Endothelial cell (in vitro differentiated cells): ENCODE measurements at regions not wholly inside any gene's neighbourhood (a gene's known extent, or its start where the extent isn't known, plus 50 kb on each side); places are given as distances from the start of the nearest gene placed in this dataset.

Experiments used
- DNase-seq: peaks from one replicate; pipeline ENCODE4 v3.0.0; 2021; ENCODE audit warnings: low spot score
- H3K27ac Mint-ChIP-seq: one replicate; pipeline ENCODE4 v1.8.0; 2021; ENCODE audit warnings: mixed read lengths, inconsistent platforms; ENCODE audit not compliant: unreplicated experiment
- H3K27me3 Mint-ChIP-seq: one replicate; pipeline ENCODE4 v1.8.0; 2021; ENCODE audit warnings: mild to moderate bottlenecking, moderate library complexity, mixed read lengths, inconsistent platforms; ENCODE audit not compliant: unreplicated experiment
- H3K36me3 Mint-ChIP-seq: one replicate; pipeline ENCODE4 v1.8.0; 2021; ENCODE audit warnings: mild to moderate bottlenecking, low read depth, mixed read lengths, inconsistent platforms; ENCODE audit not compliant: unreplicated experiment
- H3K4me1 Mint-ChIP-seq: one replicate; pipeline ENCODE4 v1.8.0; 2021; ENCODE audit warnings: mild to moderate bottlenecking, mixed read lengths, inconsistent platforms; ENCODE audit not compliant: unreplicated experiment
- H3K4me3 Mint-ChIP-seq: one replicate; pipeline ENCODE4 v1.8.0; 2021; ENCODE audit warnings: mild to moderate bottlenecking, mixed read lengths, inconsistent platforms; ENCODE audit not compliant: unreplicated experiment
- H3K9me3 Mint-ChIP-seq: one replicate; pipeline ENCODE4 v1.8.0; 2021; ENCODE audit warnings: mixed read lengths, inconsistent platforms; ENCODE audit not compliant: unreplicated experiment
- CTCF ChIP-seq: fragments of 200-600 bp; sonication (generic); IDR thresholded peaks from one replicate; pipeline ENCODE4 v1.5.0; 2021; ENCODE audit warnings: antibody characterized with exemption; ENCODE audit not compliant: unreplicated experiment

GRCh38 chr13:62003452-62003851 lies 587.8 kb upstream of the PCDH20 start:
- no peak for DNase-seq
- no peak overlapping the region for H3K27ac Mint-ChIP-seq
- no peaks in the 10 kb centered on the region for H3K36me3 Mint-ChIP-seq
- no peaks in the 10 kb centered on the region for H3K4me1 Mint-ChIP-seq
- no peak overlapping the region for H3K4me3 Mint-ChIP-seq
- no peak for TF ChIP-seq CTCF
- no peaks in the 10 kb centered on the region for H3K27me3 Mint-ChIP-seq
- no peaks in the 10 kb centered on the region for H3K9me3 Mint-ChIP-seq

- H3K27me3 Mint-ChIP-seq: no peaks in the 10 kb centered on the region
- no peaks in the 10 kb centered on the region for H3K36me3 Mint-ChIP-seq
- no peaks in the 10 kb centered on the region for H3K9me3 Mint-ChIP-seq
- H3K4me3 Mint-ChIP-seq: no peak overlapping the region
- TF ChIP-seq CTCF: no peak
- H3K27ac Mint-ChIP-seq: no peak overlapping the region
- no peak for DNase-seq
- no peaks in the 10 kb centered on the region for H3K4me1 Mint-ChIP-seq
Measured at GRCh38 chr13:61994174-61994573, 578.5 kb upstream of the PCDH20 start.

- H3K36me3 Mint-ChIP-seq: no peaks in the 10 kb centered on the region
- H3K4me3 Mint-ChIP-seq: no peak overlapping the region
- H3K9me3 Mint-ChIP-seq: no peaks in the 10 kb centered on the region
- DNase-seq: no peak
- H3K4me1 Mint-ChIP-seq: no peaks in the 10 kb centered on the region
- TF ChIP-seq CTCF: no peak
- H3K27me3 Mint-ChIP-seq: no peaks in the 10 kb centered on the region
- no peak overlapping the region for H3K27ac Mint-ChIP-seq
Measured at GRCh38 chr13:61989978-61990377, 574.3 kb upstream of the PCDH20 start.

- Mint-ChIP-seq H3K9me3 (no peaks in the 10 kb centered on the region), H3K27ac (no peak overlapping the region), H3K36me3 (no peaks in the 10 kb centered on the region), H3K27me3 (no peaks in the 10 kb centered on the region), H3K4me3 (no peak overlapping the region), H3K4me1 (no peaks in the 10 kb centered on the region)
- TF ChIP-seq CTCF: no peak
- no peak for DNase-seq
Measured at GRCh38 chr13:61988810-61989209, 573.2 kb upstream of the PCDH20 start.

GRCh38 chr13:61975001-61975400 lies 559.4 kb upstream of the PCDH20 start:
- no peaks in the 10 kb centered on the region for H3K4me1 Mint-ChIP-seq
- no peaks in the 10 kb centered on the region for H3K36me3 Mint-ChIP-seq
- no peaks in the 10 kb centered on the region for H3K9me3 Mint-ChIP-seq
- no peak overlapping the region for H3K27ac Mint-ChIP-seq
- H3K27me3 Mint-ChIP-seq: no peaks in the 10 kb centered on the region
- TF ChIP-seq CTCF: no peak
- no peak overlapping the region for H3K4me3 Mint-ChIP-seq
- DNase-seq: no peak
